GM12865 (cell line): ENCODE measurements at regions not wholly inside any gene's neighbourhood (a gene's known extent, or its start where the extent isn't known, plus 50 kb on each side); places are given as distances from the start of the nearest gene placed in this dataset.

Experiments used
- DNase-seq: peaks from one replicate; pipeline ENCODE4 v3.0.0; 2010; ENCODE audit warnings: low read depth
- H3K4me3 ChIP-seq: 2 replicates; pipeline ENCODE4 v1.5.1; 2011; ENCODE audit warnings: mild to moderate bottlenecking, low read depth, low read length, control low read depth
- TF ChIP-seq, protein P1 (sequence below): IDR thresholded peaks from 2 replicates; pipeline ENCODE4 v1.5.1; 2011; ENCODE audit warnings: low read length, control low read depth, low read depth, inconsistent platforms; ENCODE audit not compliant: insufficient read depth; ENCODE audit errors: missing control alignments

DNA sequence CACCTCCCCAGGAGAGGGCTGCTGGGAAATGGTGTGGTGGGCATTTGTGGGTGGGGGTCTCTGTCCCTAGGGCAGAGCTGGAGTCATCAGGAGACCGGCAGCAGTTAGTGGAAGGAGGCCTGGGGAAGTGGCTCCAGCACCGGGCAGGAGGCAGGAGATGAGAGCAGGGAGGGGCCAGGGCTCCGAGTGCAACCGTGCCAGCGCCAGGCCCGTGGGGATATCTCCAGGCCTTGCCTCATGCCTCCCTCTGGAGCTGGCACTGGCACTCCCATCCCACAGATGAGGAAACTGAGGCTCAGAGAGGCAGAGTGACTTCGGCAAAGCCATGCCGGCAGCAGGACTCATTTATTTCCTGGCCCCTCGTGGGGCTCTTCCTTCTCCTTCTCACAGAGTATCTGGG is 83.5 kb downstream of the HMX1 start:
- no peak overlapping the region for H3K4me3 ChIP-seq
- DNase-seq = no peak
- TF ChIP-seq, protein P1, sequence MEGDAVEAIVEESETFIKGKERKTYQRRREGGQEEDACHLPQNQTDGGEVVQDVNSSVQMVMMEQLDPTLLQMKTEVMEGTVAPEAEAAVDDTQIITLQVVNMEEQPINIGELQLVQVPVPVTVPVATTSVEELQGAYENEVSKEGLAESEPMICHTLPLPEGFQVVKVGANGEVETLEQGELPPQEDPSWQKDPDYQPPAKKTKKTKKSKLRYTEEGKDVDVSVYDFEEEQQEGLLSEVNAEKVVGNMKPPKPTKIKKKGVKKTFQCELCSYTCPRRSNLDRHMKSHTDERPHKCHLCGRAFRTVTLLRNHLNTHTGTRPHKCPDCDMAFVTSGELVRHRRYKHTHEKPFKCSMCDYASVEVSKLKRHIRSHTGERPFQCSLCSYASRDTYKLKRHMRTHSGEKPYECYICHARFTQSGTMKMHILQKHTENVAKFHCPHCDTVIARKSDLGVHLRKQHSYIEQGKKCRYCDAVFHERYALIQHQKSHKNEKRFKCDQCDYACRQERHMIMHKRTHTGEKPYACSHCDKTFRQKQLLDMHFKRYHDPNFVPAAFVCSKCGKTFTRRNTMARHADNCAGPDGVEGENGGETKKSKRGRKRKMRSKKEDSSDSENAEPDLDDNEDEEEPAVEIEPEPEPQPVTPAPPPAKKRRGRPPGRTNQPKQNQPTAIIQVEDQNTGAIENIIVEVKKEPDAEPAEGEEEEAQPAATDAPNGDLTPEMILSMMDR = no peak

DNA sequence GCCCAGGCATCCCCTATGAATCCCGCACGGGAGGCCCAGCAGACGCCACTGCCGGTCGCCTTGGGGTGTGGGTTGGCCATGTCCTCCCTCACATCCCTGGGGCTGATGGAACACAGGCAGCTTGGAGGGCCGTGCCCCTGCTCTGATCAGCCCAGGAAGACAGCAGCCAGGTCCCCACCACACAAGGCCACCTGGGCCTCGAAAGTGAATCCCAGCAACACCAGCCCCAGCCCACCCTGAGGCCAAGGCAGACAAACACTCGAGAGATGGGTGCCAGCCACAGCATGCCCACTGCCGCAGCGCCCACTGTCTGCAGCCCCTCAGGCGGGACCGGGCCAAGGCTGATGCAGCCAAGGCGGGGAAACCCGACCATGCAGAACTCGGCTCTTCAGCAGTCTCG is 85.5 kb downstream of the HMX1 start:
- H3K4me3 ChIP-seq = no peak overlapping the region
- TF ChIP-seq, protein P1 = no peak
- no peak for DNase-seq

DNA sequence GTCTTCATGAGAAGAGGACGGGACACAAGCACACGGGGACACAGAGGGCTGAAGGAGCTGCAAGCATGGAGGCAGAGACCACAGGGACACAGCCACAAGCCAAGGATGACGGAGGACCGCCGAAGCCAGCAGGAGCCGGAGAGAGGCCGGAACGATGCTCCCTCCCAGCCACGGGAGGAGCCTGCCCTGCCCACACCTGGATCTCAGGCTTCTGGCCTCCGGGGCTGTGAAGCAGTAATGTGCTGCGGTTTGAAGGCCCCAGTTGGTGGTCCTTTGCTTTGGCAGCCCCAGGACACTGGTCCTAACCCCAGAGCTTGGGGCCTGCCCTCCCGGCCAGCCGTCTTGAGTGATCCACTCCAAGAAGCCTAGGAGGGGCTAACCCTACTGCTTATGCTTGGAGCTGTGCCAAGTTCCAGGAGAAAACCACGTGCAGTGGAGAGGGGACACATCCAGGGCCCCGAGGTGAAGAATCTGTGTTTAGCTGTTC is 85.9 kb downstream of the HMX1 start:
- no peak overlapping the region for H3K4me3 ChIP-seq
- no peak for DNase-seq
- TF ChIP-seq, protein P1 = no peak

DNA sequence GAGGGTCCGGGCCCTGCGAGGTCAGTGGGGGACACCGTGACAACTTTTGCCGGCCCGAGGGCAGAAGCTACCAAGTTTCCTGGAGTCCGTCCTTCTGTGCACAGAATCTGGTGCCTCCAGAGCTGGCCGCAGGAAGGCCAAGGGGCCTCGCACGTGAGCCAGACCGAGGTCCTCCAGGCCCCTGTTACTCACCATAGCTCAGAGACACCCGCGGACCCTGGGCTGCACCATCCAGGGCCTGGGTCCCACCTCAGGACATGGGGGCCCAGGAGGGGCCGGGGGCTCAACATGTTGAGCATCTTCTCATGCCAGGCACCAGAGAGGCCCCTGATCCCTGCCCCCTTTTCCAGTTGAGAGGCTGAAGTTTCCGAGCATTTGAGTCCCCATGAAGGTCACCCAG is 87.9 kb downstream of the HMX1 start:
- H3K4me3 ChIP-seq = no peak overlapping the region
- TF ChIP-seq, protein P1 = no peak
- DNase-seq = no peak

DNA sequence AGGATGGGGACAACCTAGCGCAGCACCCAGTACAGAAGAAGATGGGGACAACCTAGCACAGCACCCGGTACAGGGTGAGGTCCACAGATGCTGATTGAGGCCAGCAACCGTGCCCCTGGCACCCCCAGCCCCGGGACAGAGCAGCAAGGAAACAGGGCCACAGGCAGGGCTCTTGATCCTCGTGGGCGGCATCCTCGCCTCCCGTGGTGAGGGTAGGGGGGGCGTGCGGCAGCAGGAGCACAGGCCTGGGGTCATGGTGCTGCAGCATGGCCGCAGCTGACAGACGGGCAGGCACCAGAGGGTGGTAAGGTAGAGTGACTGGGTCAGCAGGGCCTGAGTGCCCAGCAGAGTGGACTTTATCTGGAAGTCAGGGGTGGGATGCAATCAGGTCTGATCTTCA is 89.5 kb downstream of the HMX1 start:
- no peak overlapping the region for H3K4me3 ChIP-seq
- TF ChIP-seq, protein P1 = no peak
- no peak for DNase-seq

DNA sequence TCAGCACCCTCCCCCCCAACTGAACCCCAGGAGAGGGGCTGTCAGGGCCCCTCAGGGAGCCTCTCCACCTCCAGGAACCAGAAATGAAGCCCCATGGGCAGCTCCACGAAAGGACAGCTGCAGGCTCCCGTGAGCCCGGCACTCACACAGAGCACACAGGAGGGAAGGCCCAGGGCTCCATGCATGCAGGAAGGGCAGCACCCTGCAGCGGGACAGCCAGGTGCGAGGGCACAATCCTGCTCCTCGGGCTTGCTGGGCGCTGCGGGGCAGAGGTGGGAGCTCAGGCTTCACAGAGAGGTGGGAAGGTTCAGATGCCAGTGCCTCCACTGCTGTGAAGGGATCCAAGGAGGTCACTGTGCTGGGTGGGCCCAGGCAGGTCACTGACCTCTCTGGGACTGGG is 90.0 kb downstream of the HMX1 start:
- no peak for DNase-seq
- TF ChIP-seq, protein P1 = no peak
- no peak overlapping the region for H3K4me3 ChIP-seq

DNA sequence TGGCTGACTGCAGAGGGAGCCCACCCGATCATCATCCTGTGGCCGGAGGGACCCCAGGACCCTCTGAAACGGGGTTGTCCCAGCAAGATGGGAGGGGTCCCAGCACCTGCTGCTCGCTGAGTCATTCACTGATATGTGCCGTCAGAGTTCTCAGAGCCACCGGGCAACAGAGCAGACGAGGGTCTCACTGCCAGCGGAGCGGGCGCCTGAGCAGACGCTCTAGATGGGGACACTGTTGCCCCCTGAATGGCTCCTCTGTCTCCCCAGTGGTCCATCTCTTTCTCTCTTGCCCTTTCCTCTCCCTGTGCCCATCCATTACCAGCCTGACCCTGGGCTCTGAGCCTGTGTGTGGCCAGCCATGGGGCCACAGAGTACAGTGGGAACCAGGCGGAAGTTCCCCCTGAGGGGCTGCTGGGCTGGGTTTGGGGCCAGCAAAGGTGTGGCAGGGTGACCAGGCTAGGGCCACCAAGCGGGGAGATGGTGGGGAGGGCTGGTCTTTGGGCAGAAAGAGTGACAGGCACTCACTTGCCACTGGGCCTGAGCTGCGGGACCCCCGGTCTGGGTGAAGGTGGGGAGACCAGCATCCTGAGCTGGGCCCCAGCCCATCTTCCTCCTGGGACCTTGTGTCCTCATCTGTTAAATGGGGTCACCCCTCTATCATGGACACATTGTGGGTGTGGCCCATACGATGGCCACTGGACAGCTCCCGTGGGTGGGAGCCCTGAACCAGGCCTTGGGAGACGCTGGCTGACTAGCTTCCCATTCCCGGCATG is 90.9 kb downstream of the HMX1 start:
- TF ChIP-seq, protein P1 = no peak
- no peak for DNase-seq
- no peak overlapping the region for H3K4me3 ChIP-seq
